H1 (cell line): ENCODE measurements at regions not wholly inside any gene's neighbourhood (a gene's known extent, or its start where the extent isn't known, plus 50 kb on each side); places are given as distances from the start of the nearest gene placed in this dataset.

Source experiments
- CTCF ChIA-PET: fragments of 300-600 bp; sonication (Branson Sonifier 250); formaldehyde crosslinking; loops from one replicate; lab custom pipeline; 2021; ENCODE audit not compliant: partially characterized antibody; lab: Charles Lee
- POLR2A ChIA-PET: fragments of 300-600 bp; sonication (Branson Sonifier 250); formaldehyde crosslinking; loops from one replicate; lab custom pipeline; 2021; ENCODE audit warnings: inconsistent platforms; ENCODE audit not compliant: partially characterized antibody; lab: Charles Lee
- DNase-seq, 2 experiments: peaks; one replicate each; pipeline versions ENCODE4 v3.0.0 to v3.0.0-alpha.2; 2010 to 2022; ENCODE audit warnings: low spot score in 2 of 2, low read depth in 1 of 2, mixed read lengths in 1 of 2
- FAIRE-seq: peaks from 2 replicates; lab custom pipeline; 2011; peaks lifted over from hg19 to GRCh38; lab: Jason Lieb, UNC
- H2AFZ ChIP-seq: 2 replicates; pipeline ENCODE4 v1.8.1; 2012; ENCODE audit warnings: low read length, inconsistent platforms
- H2AK5ac ChIP-seq: 2 replicates; pipeline ENCODE4 v1.6.1; 2013; ENCODE audit warnings: low read depth, low read length
- H2BK120ac ChIP-seq: replicated peaks from 2 replicates; pipeline ENCODE3; 2013; ENCODE audit warnings: low read depth, low read length, inconsistent platforms
- H2BK12ac ChIP-seq: 2 replicates; pipeline ENCODE4 v1.6.1; 2013; ENCODE audit warnings: low read depth, low read length
- H2BK15ac ChIP-seq: 2 replicates; pipeline ENCODE4 v1.6.1; 2013; ENCODE audit warnings: low read length
- H2BK20ac ChIP-seq: 2 replicates; pipeline ENCODE4 v1.6.1; 2013; ENCODE audit warnings: low read length
- H2BK5ac ChIP-seq: 2 replicates; pipeline ENCODE4 v1.6.1; 2013; ENCODE audit warnings: low read depth, low read length
- H3K14ac ChIP-seq: 2 replicates; pipeline ENCODE4 v1.6.1; 2013; ENCODE audit warnings: inconsistent platforms; ENCODE audit not compliant: insufficient read length
- H3K18ac ChIP-seq: 2 replicates; pipeline ENCODE4 v1.6.1; 2013; ENCODE audit warnings: low read length; ENCODE audit errors: extremely low read depth
- H3K23ac ChIP-seq: 2 replicates; pipeline ENCODE4 v1.6.1; 2013; ENCODE audit warnings: inconsistent platforms; ENCODE audit not compliant: insufficient read length
- H3K23me2 ChIP-seq: 2 replicates; pipeline ENCODE4 v1.6.1; 2013; ENCODE audit warnings: low read depth, low read length
- H3K27ac ChIP-seq: 2 replicates; pipeline ENCODE4 v1.6.1; 2011; ENCODE audit warnings: low read depth, low read length, inconsistent platforms
- H3K27me3 ChIP-seq, 4 experiments: replicated peaks in 1 of 4; 1 replicate in 1 of 4; 2 replicates in 3 of 4; pipeline versions ENCODE4 v1.6.1 to v1.8.1; 2011 to 2013; ENCODE audit warnings: low read length in 3 of 4, mild to moderate bottlenecking in 3 of 4, inconsistent platforms in 2 of 4, mixed read lengths in 2 of 4, moderate library complexity in 1 of 4; ENCODE audit not compliant: control insufficient read depth in 3 of 4, insufficient read depth in 3 of 4; ENCODE audit errors: extremely low read depth in 1 of 4
- H3K36me3 ChIP-seq, 4 experiments: 2 replicates each; pipeline versions ENCODE4 v1.6.1 to v1.8.1; 2011 to 2013; ENCODE audit warnings: mild to moderate bottlenecking in 4 of 4, low read length in 3 of 4, moderate library complexity in 2 of 4, control low read depth in 1 of 4, inconsistent platforms in 1 of 4; ENCODE audit not compliant: insufficient read depth in 4 of 4, control insufficient read depth in 2 of 4
- H3K4ac ChIP-seq: replicated peaks from 2 replicates; pipeline ENCODE3; 2013; ENCODE audit warnings: low read length, low read depth, mixed read lengths, inconsistent platforms; ENCODE audit not compliant: insufficient read length
- H3K4me1 ChIP-seq, 4 experiments: replicated peaks in 1 of 4; 1 replicate in 1 of 4; 2 replicates in 3 of 4; pipeline versions ENCODE4 v1.6.1 to v1.8.1; 2011 to 2013; ENCODE audit warnings: low read length in 3 of 4, inconsistent platforms in 2 of 4, mixed read lengths in 1 of 4; ENCODE audit not compliant: insufficient read depth in 4 of 4, control insufficient read depth in 3 of 4
- H3K4me2 ChIP-seq, 2 experiments: 2 replicates each; pipeline versions ENCODE4 v1.6.1 to v1.8.1; 2011 to 2013; ENCODE audit warnings: low read depth in 2 of 2, low read length in 2 of 2, control low read depth in 1 of 2, inconsistent platforms in 1 of 2, mild to moderate bottlenecking in 1 of 2; ENCODE audit not compliant: insufficient read depth in 1 of 2
- H3K4me3 ChIP-seq, 4 experiments: fragments of 200-600, 300-600 bp in 1 of 4; sonication (generic), shearing (Covaris generic), sonication (Bioruptor Twin) in 1 of 4; 2 replicates each; pipeline versions ENCODE4 v1.5.1 to v1.8.1; 2011 to 2016; ENCODE audit warnings: low read length in 4 of 4, low read depth in 3 of 4, control low read depth in 2 of 4, inconsistent platforms in 2 of 4, mild to moderate bottlenecking in 2 of 4, mixed read lengths in 1 of 4, moderate library complexity in 1 of 4; ENCODE audit not compliant: insufficient read depth in 2 of 4; ENCODE audit errors: extremely low read depth in 1 of 4
- H3K56ac ChIP-seq: replicated peaks from 2 replicates; pipeline ENCODE3; 2013; ENCODE audit warnings: low read depth, mild to moderate bottlenecking, mixed read lengths, low read length, inconsistent platforms; ENCODE audit not compliant: insufficient read length
- H3K79me1 ChIP-seq: 2 replicates; pipeline ENCODE4 v1.6.1; 2013; ENCODE audit warnings: low read depth, low read length, control low read depth
- H3K79me2 ChIP-seq, 2 experiments: 2 replicates each; pipeline versions ENCODE4 v1.6.1 to v1.8.1; 2012 to 2013; ENCODE audit warnings: low read length in 2 of 2, mild to moderate bottlenecking in 2 of 2, inconsistent platforms in 1 of 2; ENCODE audit not compliant: insufficient read depth in 2 of 2, control insufficient read depth in 1 of 2
- H3K9ac ChIP-seq, 4 experiments: replicated peaks in 1 of 4; 1 replicate in 1 of 4; 2 replicates in 3 of 4; pipeline versions ENCODE4 v1.6.1 to v1.8.1; 2011 to 2013; ENCODE audit warnings: low read depth in 3 of 4, low read length in 3 of 4, control low read depth in 2 of 4, mild to moderate bottlenecking in 2 of 4, moderate library complexity in 2 of 4, inconsistent platforms in 1 of 4; ENCODE audit errors: extremely low read depth in 1 of 4
- H3K9me3 ChIP-seq, 2 experiments: 2 replicates each; pipeline versions ENCODE4 v1.6.1 to v1.8.1; 2012 to 2013; ENCODE audit warnings: mild to moderate bottlenecking in 2 of 2, moderate library complexity in 2 of 2, control low read depth in 1 of 2, inconsistent platforms in 1 of 2, low read depth in 1 of 2, low read length in 1 of 2, mixed read lengths in 1 of 2; ENCODE audit not compliant: insufficient read depth in 2 of 2
- H4K20me1 ChIP-seq, 2 experiments: replicated peaks in 1 of 2; 2 replicates each; pipeline versions ENCODE3 to v1.8.1; 2011 to 2013; ENCODE audit warnings: inconsistent platforms in 2 of 2, low read length in 2 of 2, mild to moderate bottlenecking in 1 of 2; ENCODE audit not compliant: insufficient read depth in 2 of 2, control insufficient read depth in 1 of 2
- H4K5ac ChIP-seq: 2 replicates; pipeline ENCODE4 v1.6.1; 2013; ENCODE audit warnings: low read length, low read depth, mixed read lengths, inconsistent platforms; ENCODE audit not compliant: insufficient read length
- H4K8ac ChIP-seq: 2 replicates; pipeline ENCODE4 v1.8.0; 2013; ENCODE audit warnings: mild to moderate bottlenecking, moderate library complexity, low read length, inconsistent platforms; ENCODE audit not compliant: insufficient read depth; ENCODE audit errors: extremely low read depth
- H4K91ac ChIP-seq: replicated peaks from 2 replicates; pipeline ENCODE3; 2013; ENCODE audit warnings: low read length, mixed read lengths, inconsistent platforms; ENCODE audit not compliant: insufficient read length
- BACH1 ChIP-seq: IDR thresholded peaks from 2 replicates; pipeline ENCODE4 v1.6.1; 2012; ENCODE audit warnings: low read length, improper control_type of control experiment
- CBX8 ChIP-seq: fragments of 300-800, 300-1000 bp; sonication (generic); IDR thresholded peaks from 2 replicates; pipeline ENCODE4 v1.7.1; 2016; ENCODE audit warnings: low read depth, low read length, borderline replicate concordance
- CHD1 ChIP-seq: IDR thresholded peaks from 2 replicates; pipeline ENCODE4 v1.6.1; 2012; ENCODE audit warnings: low read depth, low read length, improper control_type of control experiment
- E2F6 ChIP-seq: IDR thresholded peaks from 2 replicates; pipeline ENCODE4 v1.6.1; 2012; ENCODE audit warnings: inconsistent platforms
- KDM5A ChIP-seq: fragments of 200-600 bp; IDR thresholded peaks from 2 replicates; pipeline ENCODE4 v1.7.1; 2012; ENCODE audit warnings: mild to moderate bottlenecking, low read length, inconsistent platforms, mixed read lengths
- NRF1 ChIP-seq: IDR thresholded peaks from 2 replicates; pipeline ENCODE4 v1.6.1; 2011; ENCODE audit warnings: mild to moderate bottlenecking, low read depth, low read length, improper control_type of control experiment
- RAD21 ChIP-seq, 2 experiments: IDR thresholded peaks in 1 of 2; conservative IDR thresholded peaks in 1 of 2; 2 replicates each; pipeline ENCODE4 v1.6.1; 2011; ENCODE audit warnings: low read depth in 2 of 2, low read length in 2 of 2, improper control_type of control experiment in 1 of 2, inconsistent platforms in 1 of 2, mild to moderate bottlenecking in 1 of 2, moderate library complexity in 1 of 2
- WGBS, 2 experiments: shearing (Covaris generic) in 1 of 2; methylation state at CpG; one replicate each; pipeline versions ENCODE4 v1.1.6 to v1.1.7; 2013 to 2015; ENCODE audit warnings: low lambda C conversion rate in 2 of 2, mixed read lengths in 2 of 2, inconsistent platforms in 1 of 2, low coverage in 1 of 2, missing lambda C conversion rate in 1 of 2; ENCODE audit not compliant: insufficient replicate concordance in 2 of 2, insufficient coverage in 1 of 2, insufficient read length in 1 of 2; ENCODE audit errors: extremely low coverage in 1 of 2, missing lambda C conversion rate in 1 of 2; 5-methylcytosine and 5-hydroxymethylcytosine counted together

GRCh38 chr10:131749767-131750142 lies 151.1 kb upstream of the PPP2R2D start:
- H2BK5ac ChIP-seq, result 0 out of 2 replicates have a peak overlapping the region, but pooled peaks have one; percentile 9
- no peaks in the 10 kb centered on the region for H3K9me3 ChIP-seq
- FAIRE-seq (no peak), DNase-seq (no peak)
- H2AK5ac ChIP-seq, result no peak overlapping the region
- WGBS, 2 experiments, result 91% methylated on average over 4 of the region's 8 CpGs; no CpG with 5 or more reads in 1 of the 2 experiments
- H2BK15ac ChIP-seq, result no peak overlapping the region
- H3K4ac ChIP-seq, result no peak overlapping the region
- no peaks in the 10 kb centered on the region for H3K27me3 ChIP-seq
- no peaks in the 10 kb centered on the region; the same call in 1 of the 2 replicates for H3K23me2 ChIP-seq
- no peak overlapping the region for H3K18ac ChIP-seq
- 0 out of 2 replicates have a peak overlapping the region, but pooled peaks have one; percentile 72 for H2BK20ac ChIP-seq
- H3K4me2 ChIP-seq, result 0 out of 4 replicates have a peak overlapping the region, but pooled peaks of 1 of the 2 experiments have one; percentile 1
- no peak overlapping the region for H3K27ac ChIP-seq
- CTCF ChIA-PET, result interaction anchor here (0.7 to 2.5 kb wide), 4 partner anchors 36 to 125 kb away, joined by 3 to 9 read pairs (median 4); no protein-coding TSS in a partner anchor
- H3K56ac ChIP-seq, result no peak overlapping the region
- H4K5ac ChIP-seq, result no peak overlapping the region
- no peaks in the 10 kb centered on the region for H3K79me2 ChIP-seq
- no peaks in the 10 kb centered on the region; a peak in 1 of 8 replicates for H3K36me3 ChIP-seq
- H3K23ac ChIP-seq, result no peak overlapping the region
- H3K4me1 ChIP-seq, result peaks cover 0 to 26% (median 10%) of the 10 kb centered on the region in 4 experiments; a peak in 4 of 7 replicates
- H4K8ac ChIP-seq, result no peak overlapping the region
- no peak overlapping the region for H2BK120ac ChIP-seq
- H3K4me3 ChIP-seq, result no peak overlapping the region
- H3K79me1 ChIP-seq, result no peaks in the 10 kb centered on the region
- peak overlapping the region; percentile 84 for H4K91ac ChIP-seq
- H2BK12ac ChIP-seq, result peak overlapping the region; percentile 45; the same call in 1 of the 2 replicates
- TF ChIP-seq BACH1 (no peak), NRF1 (no peak), CBX8 (no peak), KDM5A (no peak), RAD21 (IDR thresholded peaks at IDR 0.05 in 1 of 2, conservative IDR thresholded peaks at IDR 0.05 in 1 of 2; ENCODE audit: low read depth in 2 of 2, low read length in 2 of 2) (no peak), CHD1 (no peak), E2F6 (no peak)
- TF ChIP-seq, all 59 proteins: peak for 0
- H4K20me1 ChIP-seq, result no peaks in the 10 kb centered on the region
- no peak overlapping the region for H2AFZ ChIP-seq
- POLR2A ChIA-PET, result interaction anchor here (1.2 kb wide), 1 partner anchor 24 kb away, joined by 3 read pairs; no protein-coding TSS in a partner anchor
- H3K14ac ChIP-seq, result no peak overlapping the region
- no peak overlapping the region for H3K9ac ChIP-seq
